ENCODE measurements at regions not wholly inside any gene's neighbourhood (a gene's known extent, or its start where the extent isn't known, plus 50 kb on each side); places are given as distances from the start of the nearest gene placed in this dataset.

DNA sequence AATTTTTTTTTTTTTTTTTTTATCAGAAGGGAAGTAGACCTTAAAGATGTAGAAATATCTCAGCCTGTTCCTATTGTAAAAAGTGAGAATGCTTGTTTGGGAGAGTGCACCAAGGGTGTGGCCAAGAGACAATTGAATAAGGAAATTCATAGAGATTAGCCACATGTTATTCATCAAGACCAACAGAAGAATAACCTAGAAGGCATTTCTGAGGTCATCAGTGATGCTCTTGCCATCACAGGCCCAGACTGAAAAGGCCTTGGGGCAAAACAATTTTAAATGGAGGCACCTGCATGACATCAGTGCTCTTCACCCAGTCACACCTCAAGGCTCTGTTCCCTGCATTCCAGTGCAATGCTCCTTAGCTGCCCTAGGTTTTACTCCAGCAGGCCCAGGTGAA, 2043.3 kb upstream of the PIK3C3 start:
- TF ChIP-seq, protein P1, sequence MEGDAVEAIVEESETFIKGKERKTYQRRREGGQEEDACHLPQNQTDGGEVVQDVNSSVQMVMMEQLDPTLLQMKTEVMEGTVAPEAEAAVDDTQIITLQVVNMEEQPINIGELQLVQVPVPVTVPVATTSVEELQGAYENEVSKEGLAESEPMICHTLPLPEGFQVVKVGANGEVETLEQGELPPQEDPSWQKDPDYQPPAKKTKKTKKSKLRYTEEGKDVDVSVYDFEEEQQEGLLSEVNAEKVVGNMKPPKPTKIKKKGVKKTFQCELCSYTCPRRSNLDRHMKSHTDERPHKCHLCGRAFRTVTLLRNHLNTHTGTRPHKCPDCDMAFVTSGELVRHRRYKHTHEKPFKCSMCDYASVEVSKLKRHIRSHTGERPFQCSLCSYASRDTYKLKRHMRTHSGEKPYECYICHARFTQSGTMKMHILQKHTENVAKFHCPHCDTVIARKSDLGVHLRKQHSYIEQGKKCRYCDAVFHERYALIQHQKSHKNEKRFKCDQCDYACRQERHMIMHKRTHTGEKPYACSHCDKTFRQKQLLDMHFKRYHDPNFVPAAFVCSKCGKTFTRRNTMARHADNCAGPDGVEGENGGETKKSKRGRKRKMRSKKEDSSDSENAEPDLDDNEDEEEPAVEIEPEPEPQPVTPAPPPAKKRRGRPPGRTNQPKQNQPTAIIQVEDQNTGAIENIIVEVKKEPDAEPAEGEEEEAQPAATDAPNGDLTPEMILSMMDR (conservative IDR thresholded peaks at IDR 0.05; ENCODE audit: low read length): no peak
- TF ChIP-seq EZH2phosphoT487 (IDR thresholded peaks at IDR 0.05; ENCODE audit: borderline replicate concordance, low read depth, low read length): no peak
